ENCODE measurements at regions not wholly inside any gene's neighbourhood (a gene's known extent, or its start where the extent isn't known, plus 50 kb on each side); places are given as distances from the start of the nearest gene placed in this dataset.

- Histone ChIP-seq H3K79me2 (ENCODE audit: insufficient read depth, low read length) (no peaks in the 10 kb centered on the region), H3K27ac (ENCODE audit: low read depth, low read length) (no peak overlapping the region), H3K9me2 (ENCODE audit: insufficient read depth) (no peaks in the 10 kb centered on the region; the same call in 1 of the 2 replicates), H3K4me2 (ENCODE audit: low read length) (no peak overlapping the region), H3K27me3 (ENCODE audit: insufficient read depth, low read length) (peaks cover 60% of the 10 kb centered on the region), H3K9me3 (ENCODE audit: control insufficient read depth in 1 of 2, insufficient read depth in 1 of 2, low read depth in 1 of 2, low read length in 2 of 2) (no peaks in the 10 kb centered on the region), H3K9ac (ENCODE audit: low read length) (no peak overlapping the region), H3K36me3 (ENCODE audit: control insufficient read depth in 1 of 2, insufficient read depth in 2 of 2, low read length in 2 of 2) (no peaks in the 10 kb centered on the region), H2AFZ (ENCODE audit: low read depth, low read length, poor library complexity, severe bottlenecking) (no peak overlapping the region), H3K4me3 (replicated peaks in 1 of 2; ENCODE audit: low read depth in 1 of 2, low read length in 2 of 2) (no peak overlapping the region), H3K4me1 (ENCODE audit: control insufficient read depth in 1 of 2, insufficient read depth in 2 of 2, low read length in 2 of 2) (no peaks in the 10 kb centered on the region), H4K20me1 (ENCODE audit: insufficient read depth) (no peaks in the 10 kb centered on the region)
- intact Hi-C loops (cut with micrococcal nuclease): no loop called here
- ChIA-PET RAD21 (ENCODE audit: low non-redundant PET in 1 of 2, low total read pairs in 2 of 2, uncharacterized antibody in 2 of 2, unreplicated experiment in 2 of 2) (no interaction called here), CTCF (no interaction called here), POLR2A (no interaction called here)
- BruUV-seq (replicated peaks): no TSS peak
- no peak for ATAC-seq
- no peak for TF ChIP-seq EZH2 (IDR thresholded peaks at IDR 0.05)
- no peak for TF ChIP-seq ELF1 (IDR thresholded peaks at IDR 0.05; ENCODE audit: borderline replicate concordance, low read depth)
- no peak for TF ChIP-seq SIN3A (IDR thresholded peaks at IDR 0.05; ENCODE audit: low read depth)
- no peak for TF ChIP-seq CBX3 (IDR thresholded peaks at IDR 0.05; ENCODE audit: low read depth)
- TF ChIP-seq FOSL1 (IDR thresholded peaks at IDR 0.05; ENCODE audit: low read depth): no peak
- no peak for TF ChIP-seq SRF (IDR thresholded peaks at IDR 0.05; ENCODE audit: low read depth)
- no peak for TF ChIP-seq ZNF274 (IDR thresholded peaks at IDR 0.05; ENCODE audit: low read depth, low read length)
- TF ChIP-seq EGR1 (IDR thresholded peaks at IDR 0.05; ENCODE audit: low read depth): no peak
- no peak for TF ChIP-seq SP1 (IDR thresholded peaks at IDR 0.05; ENCODE audit: low read depth)
- TF ChIP-seq MAX (IDR thresholded peaks at IDR 0.05): no peak
- no peak for TF ChIP-seq REST (IDR thresholded peaks at IDR 0.05; ENCODE audit: low read depth)
- no peak for TF ChIP-seq ATF3 (IDR thresholded peaks at IDR 0.05)
- no peak for TF ChIP-seq EZH2phosphoT487 (IDR thresholded peaks at IDR 0.05; ENCODE audit: borderline replicate concordance)
- no peak for TF ChIP-seq CTCF (IDR thresholded peaks at IDR 0.05 in 2 of 3, conservative IDR thresholded peaks at IDR 0.05 in 1 of 3; ENCODE audit: borderline replicate concordance in 1 of 3, insufficient read depth in 1 of 3, low read depth in 2 of 3, low read length in 2 of 3)
- no peak for TF ChIP-seq POLR2A (IDR thresholded peaks at IDR 0.05; ENCODE audit: borderline replicate concordance, extremely low read depth, insufficient read depth, insufficient read length)
- no peak for TF ChIP-seq JUND (IDR thresholded peaks at IDR 0.05)
- DNase-seq (ENCODE audit: low read depth, low spot score): no peak
Measured at GRCh38 chr10:117894339-117894738, 152.4 kb downstream of the RAB11FIP2 start.
